ENCODE measurements at regions not wholly inside any gene's neighbourhood (a gene's known extent, or its start where the extent isn't known, plus 50 kb on each side); places are given as distances from the start of the nearest gene placed in this dataset.

GRCh38 chr3:124497487-124497886, 232.8 kb upstream of the UMPS start:
- TF ChIP-seq CTCF (IDR thresholded peaks at IDR 0.05; ENCODE audit: extremely low read depth in 1 of 2, insufficient read depth in 1 of 2, low read depth in 1 of 2, low read length in 2 of 2), result no peak
- no peak for TF ChIP-seq POLR2AphosphoS5 (IDR thresholded peaks at IDR 0.05; ENCODE audit: insufficient read depth, low read depth, low read length)
- no peak for TF ChIP-seq POLR2A (IDR thresholded peaks at IDR 0.05; ENCODE audit: low read depth, low read length)
- no peak for TF ChIP-seq MAX (IDR thresholded peaks at IDR 0.05; ENCODE audit: insufficient read depth, insufficient read length)
